Activated naive CD4-positive, alpha-beta T cell (primary cell): ENCODE measurements at regions not wholly inside any gene's neighbourhood (a gene's known extent, or its start where the extent isn't known, plus 50 kb on each side); places are given as distances from the start of the nearest gene placed in this dataset.

Source experiments
- DNase-seq, 4 experiments: peaks; one replicate each; lab custom pipeline; 2025; lab: John Stamatoyannopoulos, UW

DNA sequence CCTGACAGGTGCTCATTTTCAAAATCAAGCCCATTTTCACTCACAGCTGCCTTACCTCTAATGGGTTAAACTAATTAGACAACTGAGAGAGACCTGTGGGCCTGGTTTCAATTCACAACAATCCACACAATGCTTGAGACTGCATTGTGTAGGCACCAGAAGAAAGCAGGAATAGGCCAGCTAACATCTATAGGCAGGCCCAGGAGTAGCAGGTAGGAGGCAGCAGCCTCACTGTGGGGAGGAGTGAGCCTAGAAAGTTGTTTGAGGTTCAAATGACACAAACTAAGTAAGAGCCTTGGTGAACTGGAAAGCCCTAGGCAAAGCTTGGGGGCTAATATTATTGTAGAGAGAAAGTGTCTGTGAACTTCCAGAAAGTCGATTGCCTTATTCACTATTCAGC is 289.5 kb upstream of the CCDC196 start:
- no peak for DNase-seq

DNA sequence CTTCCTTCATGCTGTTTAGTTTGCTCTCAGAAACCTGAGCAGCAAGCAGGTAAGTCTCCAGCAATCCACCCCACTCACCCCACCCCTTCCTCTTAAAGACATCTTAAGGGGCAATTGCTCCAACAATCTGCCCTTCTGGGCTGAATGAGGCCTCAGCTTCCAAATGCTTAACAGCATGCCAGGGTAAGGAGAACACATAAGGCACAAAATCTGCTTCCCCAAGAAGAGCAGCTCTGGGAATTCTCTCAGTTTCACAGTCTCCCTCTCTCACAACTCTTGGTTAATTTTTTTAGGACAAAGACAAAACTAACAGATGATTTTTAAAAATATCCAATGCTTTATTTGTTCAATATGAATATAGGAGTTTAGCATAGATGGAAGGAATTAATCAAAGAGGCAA is 288.9 kb upstream of the CCDC196 start:
- no peak for DNase-seq

DNA sequence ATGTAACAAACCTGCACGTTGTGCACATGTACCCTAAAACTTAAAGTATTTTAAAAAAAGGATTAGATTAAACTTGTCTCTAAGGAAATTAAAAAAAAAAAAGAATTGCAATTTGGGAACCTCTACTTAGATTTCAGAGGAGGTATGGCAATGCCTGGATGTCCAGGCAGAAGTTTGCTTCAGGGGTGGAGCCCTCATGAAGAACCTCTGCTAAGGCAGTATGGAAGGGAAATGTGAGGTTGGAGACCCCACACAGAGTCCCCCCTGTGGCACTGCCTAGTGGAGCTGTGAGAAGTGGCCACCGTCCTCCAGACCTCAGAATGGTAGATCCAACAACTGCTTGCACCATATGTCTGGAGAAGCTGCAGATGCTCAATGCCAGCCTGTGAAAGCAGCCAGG is 279.6 kb upstream of the CCDC196 start:
- no peak for DNase-seq

DNA sequence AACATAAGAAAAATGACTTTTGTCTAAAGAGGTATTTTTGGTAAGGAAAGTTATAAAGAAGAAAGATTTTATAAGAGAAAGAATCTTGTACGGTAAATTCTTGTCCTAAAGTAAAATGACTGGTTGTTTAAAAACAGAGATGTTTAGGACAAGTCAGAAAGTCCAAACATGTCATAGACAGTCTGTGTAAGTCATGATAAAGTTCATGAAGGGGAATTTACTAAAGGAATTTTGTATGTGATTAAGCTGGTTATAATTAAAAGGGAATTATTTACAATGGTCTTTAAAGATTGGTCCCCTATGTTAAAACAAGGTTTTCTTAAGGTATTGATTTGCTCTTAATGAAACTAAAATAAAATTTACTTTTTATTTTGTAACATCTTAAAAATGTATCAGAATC is 269.4 kb upstream of the CCDC196 start:
- DNase-seq, result no peak

DNA sequence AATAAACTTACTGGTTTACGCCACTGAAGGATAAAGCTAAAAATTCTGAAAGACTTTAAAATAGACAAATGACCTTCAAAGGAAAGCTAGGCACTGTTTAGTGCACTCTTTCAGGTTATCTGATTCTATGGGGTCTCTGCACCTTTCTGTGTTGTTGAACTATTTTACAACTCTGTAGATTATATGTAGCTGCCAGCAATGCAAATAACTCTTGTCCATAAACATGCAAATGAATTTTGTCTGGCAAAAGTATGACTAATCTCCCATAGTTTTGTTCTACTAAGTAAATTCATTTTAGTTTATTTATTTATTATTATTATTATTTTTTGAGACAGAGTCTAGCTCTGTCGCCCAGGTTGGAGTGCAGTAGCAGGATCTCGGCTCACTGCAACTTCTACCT is 266.3 kb upstream of the CCDC196 start:
- no peak for DNase-seq

DNA sequence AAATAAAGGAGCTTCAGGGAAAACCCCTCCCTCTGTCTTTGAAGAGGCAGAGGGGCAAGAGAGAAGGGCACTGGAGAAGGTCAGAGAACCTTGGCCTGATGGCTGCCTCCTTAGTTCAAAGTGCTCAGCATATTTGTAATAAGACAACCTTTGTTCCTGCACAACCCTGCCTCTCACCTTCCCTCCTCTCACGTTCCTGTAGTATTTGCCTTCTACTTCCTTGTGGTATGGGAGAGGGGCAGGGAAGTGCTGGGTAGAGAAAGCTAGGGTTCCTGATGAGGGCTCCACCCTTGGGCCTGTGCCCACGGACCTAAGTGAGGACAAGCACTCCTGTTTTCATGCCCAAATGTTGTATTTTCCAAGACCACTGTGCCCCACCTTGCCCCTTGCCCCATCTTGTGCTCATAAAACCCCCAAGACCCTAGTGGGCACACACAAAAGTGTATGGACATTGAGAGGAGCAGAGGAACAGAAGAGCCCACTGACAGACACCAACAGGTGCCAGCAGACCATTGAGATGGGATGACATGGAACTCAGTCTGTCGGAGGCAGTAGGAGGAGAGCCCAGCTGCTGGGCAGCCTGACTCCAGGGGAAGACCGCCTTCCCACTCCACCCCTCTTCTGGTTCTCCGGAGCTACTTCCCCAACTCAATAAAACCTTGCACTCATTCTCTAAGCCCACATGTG is 261.5 kb upstream of the CCDC196 start:
- no peak for DNase-seq

DNA sequence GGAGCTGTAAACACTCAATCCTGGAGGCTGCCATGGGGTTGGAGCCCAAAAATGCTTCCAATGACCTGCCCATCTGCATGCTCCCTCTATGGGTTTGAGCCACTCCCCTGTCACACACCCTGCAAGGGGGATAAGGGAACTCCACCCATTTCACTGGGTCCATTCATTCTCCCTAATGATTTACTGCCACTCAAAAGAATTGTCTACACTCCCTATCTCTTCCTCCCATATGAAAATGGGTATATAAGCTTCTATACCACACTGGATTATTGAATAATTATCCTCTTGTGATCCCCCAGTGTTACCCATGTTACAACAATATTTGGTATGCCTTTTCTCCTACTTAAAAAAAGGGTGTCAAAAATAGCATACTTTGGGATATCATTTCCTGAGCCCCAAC is 260.8 kb upstream of the CCDC196 start:
- DNase-seq, result no peak

DNA sequence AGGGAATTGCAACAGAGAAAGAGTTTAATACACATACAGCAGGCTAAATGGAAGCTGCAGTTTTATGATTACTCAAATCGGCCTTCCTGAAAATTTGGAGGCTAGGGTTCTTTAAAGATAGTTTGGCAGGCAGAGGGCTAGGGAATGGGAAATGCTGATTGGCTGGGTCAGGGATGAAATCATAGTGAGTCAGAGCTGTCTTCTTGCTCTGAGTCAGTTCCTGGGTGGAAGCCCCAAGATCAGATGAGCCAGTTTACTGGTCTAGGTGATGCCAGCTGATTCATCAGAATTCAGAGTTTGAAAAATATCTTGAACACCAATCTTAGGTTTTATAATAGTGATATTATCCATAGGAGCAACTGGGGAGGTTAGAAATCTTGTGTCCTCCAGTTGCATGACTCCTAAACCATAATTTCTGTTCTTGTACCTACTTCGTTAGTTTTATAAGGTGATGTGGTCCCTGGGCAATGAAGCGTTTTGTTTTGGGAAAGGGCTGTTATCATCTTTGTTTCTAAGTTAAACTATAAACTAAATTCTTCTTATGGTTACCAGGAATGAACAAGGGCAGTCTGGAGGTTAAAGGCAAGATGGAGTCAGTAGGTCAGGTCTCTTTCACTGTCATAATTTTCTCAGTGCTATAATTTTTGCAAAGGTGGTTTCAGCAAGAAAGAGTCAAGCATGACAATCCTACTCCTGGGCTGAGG is 257.8 kb upstream of the CCDC196 start:
- DNase-seq, result no peak

DNA sequence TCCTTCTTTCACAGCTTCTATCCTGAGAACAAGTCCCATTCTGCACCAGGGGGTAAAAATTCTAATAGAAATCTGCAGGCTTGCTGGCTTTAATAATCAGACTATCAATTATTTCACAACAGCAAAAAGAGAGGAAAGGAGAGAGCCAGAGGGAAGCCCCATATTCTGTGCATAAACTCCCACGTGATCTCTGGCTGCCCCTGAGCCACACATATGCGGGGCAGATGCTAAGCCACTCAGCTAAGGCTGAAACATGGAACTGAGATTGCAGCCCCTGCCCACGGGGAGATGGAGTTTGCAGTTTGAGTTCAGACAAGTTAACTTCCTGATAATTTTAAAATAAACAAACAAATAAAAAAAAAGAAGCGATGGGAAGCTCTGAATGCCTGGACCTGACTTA is 254.4 kb upstream of the CCDC196 start:
- DNase-seq, result no peak

DNA sequence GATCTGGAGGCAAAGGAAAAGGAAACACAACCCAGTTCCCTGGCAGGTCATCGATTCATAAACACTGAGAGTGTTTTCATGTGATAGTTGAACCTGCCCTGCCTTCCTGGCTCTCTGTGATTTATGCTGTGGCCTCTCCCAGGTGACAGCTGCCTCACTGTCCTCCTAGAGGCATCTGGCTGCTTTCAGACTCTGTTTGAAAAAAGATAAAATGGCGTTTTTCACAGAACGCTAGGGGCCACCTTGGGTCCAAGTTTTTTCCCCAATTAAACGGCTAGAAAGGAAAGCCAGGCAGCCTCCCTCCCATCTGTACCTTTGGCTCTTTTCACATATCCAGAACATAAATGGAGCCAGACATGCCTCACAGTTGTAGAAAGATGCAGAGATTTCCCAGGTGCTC is 252.6 kb upstream of the CCDC196 start:
- DNase-seq, result no peak

DNA sequence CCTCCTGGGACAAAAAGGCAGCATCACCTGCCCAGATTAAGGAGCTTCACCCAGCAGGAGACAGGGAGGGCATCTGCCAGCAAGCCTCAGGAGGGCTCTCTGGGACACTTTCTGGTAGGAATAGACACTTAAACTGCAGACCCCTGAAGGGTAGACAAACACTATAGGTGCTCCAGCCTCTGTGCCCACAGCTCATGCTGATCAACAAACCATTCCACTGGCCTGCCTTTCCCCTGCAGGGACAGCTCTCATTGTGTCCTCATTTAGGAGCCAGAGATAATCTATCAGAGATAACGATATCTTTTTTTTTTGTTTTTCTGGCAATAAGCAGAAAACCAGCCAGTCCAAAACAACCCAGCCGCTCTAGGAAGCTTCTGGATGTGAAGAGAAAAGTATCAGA is 251.8 kb upstream of the CCDC196 start:
- no peak for DNase-seq

DNA sequence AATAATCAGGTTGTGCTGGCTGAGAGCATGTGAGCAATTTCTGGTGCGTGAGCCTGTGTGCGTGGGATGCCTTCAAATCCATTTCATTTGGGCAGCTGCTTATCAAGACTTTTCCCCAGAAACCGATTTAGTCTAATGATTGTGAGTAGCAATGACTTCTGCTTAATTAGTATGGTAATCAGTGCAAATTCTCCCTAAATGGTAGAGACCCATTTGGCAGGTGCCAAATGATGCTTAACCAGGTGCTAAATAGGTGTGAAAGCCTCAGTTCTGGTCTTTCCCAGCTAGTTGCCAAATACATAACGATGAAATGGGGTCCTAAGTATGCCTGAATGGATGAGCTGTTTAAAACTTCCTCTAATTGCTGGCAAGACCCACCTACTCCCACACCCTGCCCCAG is 248.4 kb upstream of the CCDC196 start:
- DNase-seq, result no peak

DNA sequence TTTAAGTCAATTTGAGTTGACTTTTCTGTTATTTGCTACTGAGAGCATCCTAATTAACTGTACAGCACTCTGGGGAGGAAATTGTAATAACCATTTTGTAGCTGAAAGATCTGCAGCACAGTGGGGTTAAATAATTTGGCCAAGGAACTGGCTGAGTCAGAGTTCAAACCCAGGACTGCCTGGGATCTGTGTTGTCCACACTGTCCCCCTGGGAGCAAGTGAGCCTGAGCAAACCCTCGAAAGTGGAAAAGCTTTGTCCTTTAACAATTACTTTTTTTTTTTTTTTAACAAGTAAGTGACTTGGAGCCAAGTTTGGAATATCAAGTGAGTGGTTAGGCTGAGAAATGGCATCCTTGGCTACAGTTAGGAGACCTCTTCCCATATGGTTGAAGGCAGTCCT is 247.2 kb upstream of the CCDC196 start:
- no peak for DNase-seq

DNA sequence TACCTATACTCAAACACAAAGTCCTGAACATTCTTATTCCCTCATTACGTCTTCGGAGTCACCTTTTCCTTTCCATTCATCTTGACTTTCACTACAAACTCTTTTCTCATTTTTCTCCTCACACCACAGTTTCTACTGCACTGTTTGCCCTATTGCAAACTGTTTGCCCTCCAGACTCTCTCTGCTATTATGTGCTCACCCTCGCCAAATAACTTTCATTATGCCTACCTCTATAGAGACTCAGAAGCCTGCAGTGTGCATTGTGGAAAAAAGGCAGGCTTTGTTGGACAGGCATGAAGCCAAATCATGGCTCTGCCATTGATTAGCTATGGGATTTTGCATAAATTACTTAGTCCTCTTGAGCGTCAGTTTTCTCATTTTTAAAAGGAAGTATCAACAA is 246.6 kb upstream of the CCDC196 start:
- DNase-seq, result no peak

DNA sequence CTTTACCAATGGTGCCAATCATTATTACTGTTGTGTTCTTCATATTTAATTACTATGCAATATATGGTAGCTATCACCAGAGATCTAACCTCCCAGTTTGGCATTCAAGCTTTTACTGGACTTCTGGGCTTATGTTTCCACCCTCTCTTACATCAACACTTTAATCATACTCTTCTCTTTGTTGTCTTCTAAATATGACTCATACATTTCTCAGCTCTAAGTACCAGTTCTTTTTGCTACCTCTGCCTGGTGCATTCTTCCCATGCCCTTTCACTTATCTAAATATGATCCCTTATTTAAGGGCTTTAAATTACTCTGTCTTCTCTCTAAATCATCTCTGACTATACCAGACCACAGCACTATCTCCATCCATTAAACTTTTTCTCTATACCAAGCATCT is 246.1 kb upstream of the CCDC196 start:
- DNase-seq, result no peak

DNA sequence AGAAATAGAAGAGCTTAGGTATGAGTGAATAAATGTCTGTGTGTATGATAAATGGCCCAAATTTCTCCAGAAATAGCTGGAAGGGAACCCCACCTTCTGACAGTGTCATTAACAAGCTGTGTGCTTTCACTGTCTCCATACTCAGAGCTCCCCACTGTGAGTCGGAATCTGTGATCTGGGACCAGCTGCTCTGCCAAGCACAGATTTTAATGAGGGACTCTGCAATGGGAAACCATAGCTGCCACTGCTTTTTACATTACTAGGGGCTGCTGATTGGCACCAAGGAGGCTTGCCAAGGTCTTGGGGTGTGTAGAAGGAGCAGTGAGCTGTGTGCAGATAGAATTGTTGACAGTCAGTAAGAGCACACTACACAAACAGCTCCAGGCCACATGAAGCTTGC is 244.2 kb upstream of the CCDC196 start:
- DNase-seq, result no peak

DNA sequence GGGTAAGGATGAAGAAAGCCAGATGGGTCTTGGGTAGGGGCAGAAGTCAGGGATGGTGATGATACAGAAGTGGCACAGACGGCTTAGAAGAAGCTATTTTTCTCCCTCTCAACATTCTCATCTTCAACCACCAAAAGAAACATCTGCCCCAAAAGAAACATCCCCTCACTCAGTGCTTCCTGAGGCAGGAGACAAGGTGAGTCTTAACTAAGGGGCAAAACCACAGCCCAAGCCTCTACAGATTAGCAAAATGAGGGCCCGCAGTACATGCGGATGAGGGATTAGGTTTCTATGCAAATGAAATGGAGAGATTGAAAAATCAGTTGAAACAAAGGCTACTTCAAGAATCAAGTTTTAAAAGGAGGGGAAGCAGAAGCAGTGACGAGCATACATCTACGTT is 241.3 kb upstream of the CCDC196 start:
- DNase-seq, result no peak

DNA sequence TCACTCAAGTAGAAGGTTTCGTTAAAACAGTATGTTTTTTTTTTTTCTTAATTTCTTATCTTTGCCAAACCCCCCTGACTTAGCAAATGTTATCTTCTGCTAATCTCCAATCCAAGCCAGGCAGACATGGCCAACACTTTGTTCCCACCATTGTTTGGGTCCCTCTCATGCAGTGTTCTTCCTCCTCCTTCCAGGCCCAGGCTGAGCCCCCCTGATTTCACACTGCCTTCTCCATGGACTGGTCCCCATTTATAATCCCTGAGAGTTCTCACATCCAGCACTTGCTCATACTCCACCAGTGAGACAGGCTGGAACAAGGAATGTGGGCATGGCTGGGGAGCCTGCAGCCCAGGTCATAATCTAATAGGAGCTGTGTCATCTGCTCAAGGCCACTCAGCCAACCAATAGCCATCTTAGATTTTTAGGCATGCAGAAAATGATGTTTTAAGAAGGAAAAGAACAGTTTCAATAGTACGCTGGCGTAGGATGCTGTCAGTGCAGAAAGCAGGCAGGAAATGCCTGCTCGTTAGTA is 238.4 kb upstream of the CCDC196 start:
- DNase-seq, result no peak

DNA sequence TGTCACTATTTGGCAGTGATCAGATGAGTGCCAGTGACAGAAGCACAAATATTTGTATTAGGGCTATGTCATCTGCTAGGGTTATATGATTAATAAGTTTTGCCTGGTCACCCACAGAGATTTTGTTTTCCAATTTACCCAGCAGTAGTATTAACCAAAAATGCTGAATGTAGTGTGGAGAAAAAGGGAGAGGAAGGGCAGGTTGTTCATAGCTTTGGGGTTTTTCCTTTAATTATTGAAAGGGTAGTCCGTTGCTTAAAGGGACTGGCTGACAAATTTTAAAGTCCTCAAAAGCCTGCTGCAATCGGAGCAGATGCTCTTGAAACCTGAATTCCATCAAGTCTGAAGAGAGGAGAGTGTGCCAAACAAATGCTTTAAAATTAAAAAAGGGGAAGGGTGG is 237.9 kb upstream of the CCDC196 start:
- no peak for DNase-seq

DNA sequence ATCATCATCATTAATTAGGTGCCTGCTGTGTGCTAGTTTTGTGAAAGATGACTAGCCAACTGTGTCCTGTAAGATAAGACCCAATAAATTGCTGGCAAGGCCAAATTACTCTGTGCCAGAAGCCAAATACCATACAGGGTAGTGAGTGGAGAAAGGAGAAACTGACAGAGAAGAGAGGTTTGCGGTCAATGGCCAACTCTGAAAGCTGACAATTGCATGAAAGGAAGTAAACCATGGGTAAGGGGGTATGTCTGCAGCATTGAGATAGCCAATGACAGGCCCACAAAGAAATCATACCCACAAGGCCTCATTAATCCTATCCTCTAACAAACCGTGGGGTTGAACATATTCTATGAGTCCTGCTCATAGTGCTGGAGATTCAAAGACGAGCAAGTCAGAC is 236.6 kb upstream of the CCDC196 start:
- DNase-seq, result no peak

DNA sequence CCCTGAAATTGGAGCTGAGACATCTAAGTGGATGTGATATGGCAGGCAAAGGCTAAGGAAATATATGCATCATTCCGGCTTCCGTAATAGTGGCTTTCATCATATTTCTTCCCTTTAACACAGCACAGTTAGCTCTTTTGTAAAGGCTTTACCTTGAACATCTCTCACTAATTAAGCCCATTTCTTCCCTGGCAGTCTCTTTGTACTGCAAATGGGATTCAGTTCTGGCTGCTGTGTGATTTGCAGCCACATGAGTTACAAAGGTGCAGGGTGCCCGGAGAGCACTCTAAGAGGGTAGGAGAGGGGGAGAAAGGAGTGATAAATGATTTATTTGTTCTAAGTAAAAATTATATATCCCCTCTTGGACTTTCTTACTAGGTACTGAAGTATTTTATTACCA is 232.1 kb upstream of the CCDC196 start:
- DNase-seq, result no peak

DNA sequence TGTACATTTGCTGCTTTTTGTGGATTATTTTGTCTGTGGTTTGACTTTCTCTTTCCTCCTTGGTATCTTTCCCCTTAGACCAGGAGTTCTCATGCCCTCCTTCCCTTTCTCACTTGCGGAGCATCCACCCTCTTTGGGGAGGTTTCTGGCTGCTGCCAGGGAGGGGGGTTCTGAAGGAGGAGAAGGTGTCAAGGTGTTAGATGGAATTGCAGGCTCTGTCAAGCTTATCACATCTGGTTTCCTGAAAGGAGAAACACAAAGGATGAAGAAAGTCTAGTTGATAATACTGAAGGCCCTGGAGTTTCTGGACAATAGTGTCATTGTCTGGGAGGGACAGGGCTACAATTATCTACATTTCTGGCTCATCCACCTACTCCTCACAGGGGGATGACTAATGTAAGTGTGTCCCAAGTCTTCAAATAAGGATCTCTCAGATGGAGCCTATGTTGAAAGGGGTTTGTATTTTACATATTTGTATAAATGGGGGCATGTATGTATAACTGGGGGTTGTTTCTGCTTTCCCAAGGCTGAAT is 217.3 kb upstream of the CCDC196 start:
- no peak for DNase-seq

DNA sequence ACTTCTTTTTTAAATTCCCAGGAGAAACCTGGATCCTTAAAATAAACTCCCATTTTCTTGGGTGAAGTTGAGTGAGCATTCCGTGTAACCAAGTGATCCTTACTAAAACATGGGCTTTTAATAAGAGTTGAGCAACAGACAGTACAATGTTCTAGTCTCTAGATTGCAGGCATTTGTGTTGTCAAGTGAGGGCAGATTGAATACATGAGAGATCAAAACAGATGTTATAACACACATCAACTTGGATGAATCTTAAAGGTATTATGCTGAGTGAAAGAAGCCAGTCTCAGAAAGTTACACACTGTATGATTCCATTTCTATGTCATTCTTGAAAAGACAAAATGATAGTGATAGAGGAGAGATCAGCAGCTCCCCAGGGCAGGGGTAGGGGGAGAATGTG is 213.9 kb upstream of the CCDC196 start:
- no peak for DNase-seq
